ENCODE measurements at regions not wholly inside any gene's neighbourhood (a gene's known extent, or its start where the extent isn't known, plus 50 kb on each side); places are given as distances from the start of the nearest gene placed in this dataset.

DNA sequence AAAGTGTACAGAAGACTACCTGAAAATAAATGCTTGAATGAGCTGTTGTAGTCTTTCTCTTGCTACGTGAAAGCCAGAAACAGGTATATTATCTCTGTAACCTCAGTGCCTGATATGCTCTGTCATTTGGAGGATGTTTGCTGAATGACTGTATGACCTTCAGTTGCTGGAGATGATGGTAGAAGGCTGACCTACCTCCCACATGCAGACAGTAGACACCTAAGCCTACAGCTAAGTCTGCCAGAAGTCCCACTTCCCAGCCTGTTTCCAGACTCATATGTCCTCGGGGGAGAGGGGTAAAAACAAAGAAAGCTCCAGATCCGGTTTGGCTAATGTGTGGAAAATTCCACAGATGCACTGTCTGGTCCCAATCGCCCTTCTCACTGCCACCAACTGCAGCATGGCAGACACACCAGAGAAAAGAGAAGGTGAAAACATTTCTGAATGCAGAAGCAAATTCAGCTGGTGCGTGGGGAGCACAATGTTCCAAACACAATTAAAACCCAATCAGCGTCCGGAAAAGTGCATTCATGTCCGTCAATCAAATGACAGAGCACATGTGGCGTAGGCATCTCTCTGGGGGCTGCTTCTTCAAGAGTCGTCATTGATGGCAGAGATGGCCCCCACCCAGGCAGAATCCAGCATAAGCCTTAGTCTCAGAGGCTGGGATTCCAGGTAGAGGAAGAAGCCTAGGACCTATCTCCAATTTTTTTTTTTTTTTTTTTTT lies 76.3 kb upstream of the TBX3 start:
- TF ChIP-seq, protein P1, sequence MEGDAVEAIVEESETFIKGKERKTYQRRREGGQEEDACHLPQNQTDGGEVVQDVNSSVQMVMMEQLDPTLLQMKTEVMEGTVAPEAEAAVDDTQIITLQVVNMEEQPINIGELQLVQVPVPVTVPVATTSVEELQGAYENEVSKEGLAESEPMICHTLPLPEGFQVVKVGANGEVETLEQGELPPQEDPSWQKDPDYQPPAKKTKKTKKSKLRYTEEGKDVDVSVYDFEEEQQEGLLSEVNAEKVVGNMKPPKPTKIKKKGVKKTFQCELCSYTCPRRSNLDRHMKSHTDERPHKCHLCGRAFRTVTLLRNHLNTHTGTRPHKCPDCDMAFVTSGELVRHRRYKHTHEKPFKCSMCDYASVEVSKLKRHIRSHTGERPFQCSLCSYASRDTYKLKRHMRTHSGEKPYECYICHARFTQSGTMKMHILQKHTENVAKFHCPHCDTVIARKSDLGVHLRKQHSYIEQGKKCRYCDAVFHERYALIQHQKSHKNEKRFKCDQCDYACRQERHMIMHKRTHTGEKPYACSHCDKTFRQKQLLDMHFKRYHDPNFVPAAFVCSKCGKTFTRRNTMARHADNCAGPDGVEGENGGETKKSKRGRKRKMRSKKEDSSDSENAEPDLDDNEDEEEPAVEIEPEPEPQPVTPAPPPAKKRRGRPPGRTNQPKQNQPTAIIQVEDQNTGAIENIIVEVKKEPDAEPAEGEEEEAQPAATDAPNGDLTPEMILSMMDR (IDR thresholded peaks at IDR 0.05; ENCODE audit: extremely low read depth, insufficient read depth, missing control alignments) = no peak
- in situ Hi-C loops (cut with MboI; ENCODE audit: low pct_unique_long_range_greater_than_20kb, low sequenced_read_pairs, unreplicated experiment) = no loop called here
- DNase-seq (ENCODE audit: low spot score) = no peak

DNA sequence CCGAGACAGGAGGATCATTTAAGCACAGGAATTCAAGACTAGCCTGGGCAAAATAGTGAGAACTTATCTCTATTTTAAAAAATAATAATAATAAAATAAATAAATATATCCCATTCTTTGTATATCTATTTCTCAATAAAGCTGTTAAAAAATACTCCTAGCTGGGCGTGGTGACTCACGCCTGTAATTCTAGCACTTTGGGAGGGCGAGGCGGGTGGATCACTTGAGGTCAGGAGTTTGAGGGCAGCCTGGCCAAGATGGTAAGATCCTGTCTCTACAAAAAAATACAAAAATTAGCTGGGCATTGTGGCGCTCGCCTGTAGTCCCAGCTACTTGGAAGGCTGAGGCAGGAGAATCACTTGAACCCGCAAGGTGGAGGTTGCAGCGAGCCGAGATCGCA lies 75.7 kb upstream of the TBX3 start:
- no peak for DNase-seq (ENCODE audit: low spot score)
- in situ Hi-C loops (cut with MboI; ENCODE audit: low pct_unique_long_range_greater_than_20kb, low sequenced_read_pairs, unreplicated experiment) = no loop called here
- TF ChIP-seq, protein P1 (IDR thresholded peaks at IDR 0.05; ENCODE audit: extremely low read depth, insufficient read depth, missing control alignments) = no peak

DNA sequence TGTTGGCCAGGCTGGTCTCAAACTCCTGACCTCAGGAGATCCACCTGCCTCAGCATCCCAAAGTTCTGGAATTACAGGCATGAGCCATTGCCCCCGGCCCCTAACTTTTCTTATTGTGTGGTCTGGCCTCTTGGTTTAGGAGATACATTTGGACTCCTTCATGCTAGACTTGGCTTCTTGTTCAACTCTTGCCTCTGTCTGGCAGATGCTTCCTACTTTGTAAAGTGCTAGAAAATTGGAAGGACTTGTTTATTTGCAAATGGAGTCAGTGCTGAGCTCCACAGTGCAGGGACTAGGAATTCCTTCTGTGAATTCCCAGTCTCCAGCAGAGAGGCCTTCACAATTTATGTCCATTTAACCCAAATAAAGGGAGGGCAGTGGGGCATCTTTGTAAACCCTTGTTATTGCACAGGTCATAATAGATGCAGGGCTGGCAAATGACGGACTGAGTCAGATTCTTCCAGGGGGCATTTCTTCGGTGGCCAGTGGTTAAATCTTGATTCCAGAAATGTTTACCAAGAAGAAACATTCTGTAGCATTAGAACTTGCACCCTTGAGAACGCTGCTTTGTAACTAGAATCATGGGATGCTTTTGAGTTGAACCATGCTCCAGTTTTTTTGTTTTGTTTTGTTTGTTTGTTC lies 73.8 kb upstream of the TBX3 start:
- in situ Hi-C loops (cut with MboI; ENCODE audit: low pct_unique_long_range_greater_than_20kb, low sequenced_read_pairs, unreplicated experiment) = no loop called here
- TF ChIP-seq, protein P1 (IDR thresholded peaks at IDR 0.05; ENCODE audit: extremely low read depth, insufficient read depth, missing control alignments) = no peak
- DNase-seq (ENCODE audit: low spot score) = no peak

DNA sequence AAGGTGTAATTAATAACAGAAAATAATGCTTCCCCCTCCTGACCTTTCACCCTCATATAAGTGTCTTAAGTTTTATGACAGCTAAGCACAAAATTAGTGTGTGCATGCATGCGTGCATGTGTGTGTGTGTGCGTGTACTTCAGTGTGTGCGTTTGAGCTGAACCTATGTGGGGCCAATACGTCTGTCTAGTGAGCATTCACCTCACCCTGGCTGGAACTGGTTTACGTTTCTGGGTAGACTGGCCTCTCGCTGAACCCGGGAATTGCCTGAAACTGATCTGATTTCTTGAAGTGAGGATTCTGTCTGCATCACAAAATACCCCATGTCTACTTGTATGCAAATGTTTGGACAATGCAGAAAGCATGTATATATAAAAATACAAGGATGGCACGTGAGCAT lies 68.2 kb upstream of the TBX3 start:
- DNase-seq (ENCODE audit: low spot score) = no peak
- in situ Hi-C loops (cut with MboI; ENCODE audit: low pct_unique_long_range_greater_than_20kb, low sequenced_read_pairs, unreplicated experiment) = no loop called here
- TF ChIP-seq, protein P1 (IDR thresholded peaks at IDR 0.05; ENCODE audit: extremely low read depth, insufficient read depth, missing control alignments) = no peak

DNA sequence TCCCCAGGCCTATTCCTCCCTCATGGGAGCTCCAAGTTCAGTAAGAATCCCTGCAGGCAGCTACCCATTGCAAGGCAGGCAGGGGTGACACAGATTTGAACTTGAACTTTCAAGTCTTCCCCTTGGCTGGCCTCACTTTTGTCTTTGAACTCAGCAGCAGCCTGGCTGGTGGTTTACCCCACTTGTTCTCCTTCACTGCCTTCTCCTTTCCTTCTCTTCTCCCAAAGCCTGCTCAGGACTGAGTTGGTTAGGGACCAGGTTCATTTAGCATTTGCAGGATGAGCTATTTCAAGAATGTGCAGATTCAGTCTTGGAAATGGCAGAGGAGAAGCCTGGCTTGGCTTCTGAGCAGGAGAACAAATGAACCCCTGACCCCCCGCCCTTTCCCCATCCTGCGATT lies 67.7 kb upstream of the TBX3 start:
- in situ Hi-C loops (cut with MboI; ENCODE audit: low pct_unique_long_range_greater_than_20kb, low sequenced_read_pairs, unreplicated experiment) = no loop called here
- no peak for DNase-seq (ENCODE audit: low spot score)
- TF ChIP-seq, protein P1 (IDR thresholded peaks at IDR 0.05; ENCODE audit: extremely low read depth, insufficient read depth, missing control alignments) = no peak

DNA sequence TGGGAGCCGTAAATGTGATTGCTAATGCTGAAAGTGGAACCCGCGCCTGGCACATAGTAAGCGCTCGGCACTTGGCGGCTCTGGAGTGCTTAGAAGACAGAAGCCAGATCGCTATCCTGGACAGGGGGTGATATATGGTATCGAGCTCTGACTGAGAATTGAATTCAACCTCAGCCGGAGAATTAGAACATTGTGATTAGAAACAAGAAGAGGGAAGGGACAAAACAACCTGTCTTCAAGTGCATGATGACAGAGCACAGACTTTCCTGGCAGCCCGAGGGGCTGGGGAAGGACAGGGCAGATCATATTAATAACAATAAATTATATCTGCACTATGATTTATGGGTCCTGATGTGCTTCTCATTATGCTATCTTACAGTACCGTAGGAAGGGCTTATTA lies 66.9 kb upstream of the TBX3 start:
- DNase-seq (ENCODE audit: low spot score) = no peak
- in situ Hi-C loops (cut with MboI; ENCODE audit: low pct_unique_long_range_greater_than_20kb, low sequenced_read_pairs, unreplicated experiment) = no loop called here
- TF ChIP-seq, protein P1 (IDR thresholded peaks at IDR 0.05; ENCODE audit: extremely low read depth, insufficient read depth, missing control alignments) = no peak

All from GM13977 (cell line).